Neural crest cell (in vitro differentiated cells): ENCODE measurements at regions not wholly inside any gene's neighbourhood (a gene's known extent, or its start where the extent isn't known, plus 50 kb on each side); places are given as distances from the start of the nearest gene placed in this dataset.
A peak's percentile ranks its signal among the peaks of the same experiment; 100 is the strongest.

ENCODE experiments used
- DNase-seq: peaks from one replicate; pipeline ENCODE4 v3.0.0; 2021; ENCODE audit warnings: low read depth, mixed read lengths, low spot score
- H3K27ac Mint-ChIP-seq: one replicate; pipeline ENCODE4 v1.8.0; 2021; ENCODE audit warnings: mild to moderate bottlenecking, mixed read lengths; ENCODE audit not compliant: unreplicated experiment
- H3K27me3 Mint-ChIP-seq: 2 replicates; pipeline ENCODE4 v1.8.0; 2021; ENCODE audit warnings: low read depth, mild to moderate bottlenecking, mixed read lengths
- H3K36me3 Mint-ChIP-seq: 2 replicates; pipeline ENCODE4 v1.8.0; 2021; ENCODE audit warnings: low read depth, mild to moderate bottlenecking, mixed read lengths
- H3K4me1 Mint-ChIP-seq: 2 replicates; pipeline ENCODE4 v1.8.0; 2021; ENCODE audit warnings: mixed read lengths
- H3K4me3 Mint-ChIP-seq: one replicate; pipeline ENCODE4 v1.8.0; 2021; ENCODE audit warnings: mild to moderate bottlenecking, mixed read lengths
- H3K9me3 Mint-ChIP-seq: 2 replicates; pipeline ENCODE4 v1.8.0; 2021; ENCODE audit warnings: mixed read lengths
- CTCF ChIP-seq: fragments of 200-600 bp; sonication (generic); conservative IDR thresholded peaks from 2 replicates; pipeline ENCODE4 v1.5.0; 2021; ENCODE audit warnings: antibody characterized with exemption, mild to moderate bottlenecking

GRCh38 chr11:15300341-15300740, 185.6 kb downstream of the INSC start:
- Mint-ChIP-seq H3K36me3 (no peaks in the 10 kb centered on the region), H3K27me3 (no peaks in the 10 kb centered on the region), H3K4me3 (no peak overlapping the region), H3K4me1 (peaks cover 16% of the 10 kb centered on the region), H3K27ac (no peak overlapping the region), H3K9me3 (no peaks in the 10 kb centered on the region)
- no peak for TF ChIP-seq CTCF
- DNase-seq: no peak

- no peaks in the 10 kb centered on the region for H3K9me3 Mint-ChIP-seq
- peak overlapping the region; percentile 10 for H3K27ac Mint-ChIP-seq
- no peak overlapping the region for H3K4me3 Mint-ChIP-seq
- no peaks in the 10 kb centered on the region for H3K27me3 Mint-ChIP-seq
- peaks cover 15% of the 10 kb centered on the region for H3K4me1 Mint-ChIP-seq
- H3K36me3 Mint-ChIP-seq: no peaks in the 10 kb centered on the region
- TF ChIP-seq CTCF: no peak
- DNase-seq: no peak
Observed at GRCh38 chr11:15307619-15308024, 192.9 kb downstream of the INSC start.

DNA sequence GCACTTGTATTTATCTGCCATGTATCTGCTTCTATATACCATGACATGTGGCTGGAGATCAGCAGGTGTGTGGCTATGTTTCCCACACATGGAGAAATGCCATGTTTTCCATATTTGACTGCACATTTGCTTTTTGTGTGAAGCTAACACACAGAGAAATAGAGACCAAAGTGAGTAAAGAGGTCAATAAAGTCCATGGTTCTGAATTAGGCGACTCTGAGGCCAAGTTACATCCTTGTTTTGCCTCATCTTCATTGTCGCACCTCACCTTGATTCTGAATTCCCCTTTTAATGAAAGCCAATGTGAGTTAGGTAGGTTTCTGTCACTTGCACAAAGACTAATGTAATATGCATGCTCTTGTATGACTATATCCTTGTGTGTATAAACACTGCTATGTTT, 194.1 kb downstream of the INSC start:
- no peak for DNase-seq
- Mint-ChIP-seq H3K27ac (no peak overlapping the region), H3K4me1 (peaks cover 15% of the 10 kb centered on the region), H3K27me3 (no peaks in the 10 kb centered on the region), H3K4me3 (no peak overlapping the region), H3K9me3 (no peaks in the 10 kb centered on the region), H3K36me3 (no peaks in the 10 kb centered on the region)
- no peak for TF ChIP-seq CTCF

GRCh38 chr11:15309296-15309695, 194.6 kb downstream of the INSC start:
- Mint-ChIP-seq H3K36me3 (no peaks in the 10 kb centered on the region), H3K27ac (no peak overlapping the region), H3K27me3 (no peaks in the 10 kb centered on the region), H3K4me3 (no peak overlapping the region), H3K4me1 (peaks cover 15% of the 10 kb centered on the region), H3K9me3 (no peaks in the 10 kb centered on the region)
- no peak for TF ChIP-seq CTCF
- no peak for DNase-seq

GRCh38 chr11:15313862-15314261, 199.1 kb downstream of the INSC start:
- no peak for DNase-seq
- Mint-ChIP-seq H3K4me3 (no peak overlapping the region), H3K27me3 (no peaks in the 10 kb centered on the region), H3K27ac (no peak overlapping the region), H3K36me3 (no peaks in the 10 kb centered on the region), H3K4me1 (no peaks in the 10 kb centered on the region), H3K9me3 (no peaks in the 10 kb centered on the region)
- no peak for TF ChIP-seq CTCF

DNA sequence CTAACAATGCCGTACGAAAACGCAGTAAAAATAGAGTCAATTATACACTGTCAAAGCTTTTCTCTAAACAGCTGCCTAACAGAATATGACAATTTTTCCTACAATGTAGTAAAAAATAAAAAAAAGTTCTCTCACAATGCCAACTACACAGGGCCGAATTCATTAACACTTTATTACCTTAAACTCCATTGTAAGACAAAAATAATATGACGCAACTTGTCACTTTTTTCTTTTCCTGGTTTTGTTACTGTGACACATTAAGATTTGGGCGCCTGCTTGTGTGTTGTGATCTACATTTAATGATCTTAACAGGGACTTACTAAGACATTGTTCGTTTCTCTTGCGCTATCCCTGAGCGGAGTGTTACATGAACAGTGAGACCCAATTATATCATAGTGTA, 204.1 kb downstream of the INSC start:
- Mint-ChIP-seq H3K4me3 (no peak overlapping the region), H3K36me3 (no peaks in the 10 kb centered on the region), H3K27ac (no peak overlapping the region), H3K9me3 (peaks cover 2% of the 10 kb centered on the region), H3K4me1 (peaks cover 6% of the 10 kb centered on the region), H3K27me3 (no peaks in the 10 kb centered on the region)
- no peak for DNase-seq
- no peak for TF ChIP-seq CTCF
